ENCODE measurements at regions not wholly inside any gene's neighbourhood (a gene's known extent, or its start where the extent isn't known, plus 50 kb on each side); places are given as distances from the start of the nearest gene placed in this dataset.

GRCh38 chr5:159510282-159510681, 180.0 kb upstream of the IL12B start:
- no peaks in the 10 kb centered on the region for H3K9me3 Mint-ChIP-seq
- no peak overlapping the region for H3K4me3 Mint-ChIP-seq
- peak overlapping the region; percentile 54 for H3K27ac Mint-ChIP-seq
- TF ChIP-seq CTCF (IDR thresholded peaks at IDR 0.05) = 0 out of 2 replicates have a peak, but pooled peaks have one; percentile 12
- H3K36me3 Mint-ChIP-seq (ENCODE audit: low read depth) = no peaks in the 10 kb centered on the region
- peak; percentile 84 for DNase-seq
- peaks cover 49% of the 10 kb centered on the region for H3K4me1 Mint-ChIP-seq (ENCODE audit: low read depth)
- H3K27me3 Mint-ChIP-seq (ENCODE audit: insufficient read depth) = peaks cover 4% of the 10 kb centered on the region

DNA sequence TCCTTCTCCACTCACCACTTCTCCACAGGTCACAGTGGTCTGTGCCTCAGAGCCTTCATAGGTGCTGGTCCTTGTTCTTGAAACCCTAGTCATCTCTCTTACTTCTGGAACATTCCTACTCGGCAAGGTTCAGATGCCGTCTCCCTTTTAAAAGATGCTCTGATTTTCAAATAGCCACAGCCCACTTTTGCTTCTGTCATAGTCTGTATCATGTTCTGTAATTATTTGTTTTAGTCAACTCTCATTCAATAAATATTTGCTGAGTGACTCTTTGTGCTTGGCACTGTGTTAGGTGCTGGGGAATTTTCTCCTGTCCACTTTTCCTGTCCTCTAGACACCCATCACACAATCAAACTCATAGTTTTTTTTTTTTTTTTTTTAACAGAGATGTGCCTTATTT, 181.3 kb upstream of the IL12B start:
- no peak for TF ChIP-seq CTCF (IDR thresholded peaks at IDR 0.05)
- peak; percentile 11 for DNase-seq
- Mint-ChIP-seq H3K9me3 (no peaks in the 10 kb centered on the region), H3K4me3 (peak overlapping the region; percentile 25; the same call in 1 of the 2 replicates), H3K27ac (no peak overlapping the region), H3K4me1 (ENCODE audit: low read depth) (peaks cover 43% of the 10 kb centered on the region), H3K27me3 (ENCODE audit: insufficient read depth) (peaks cover 4% of the 10 kb centered on the region), H3K36me3 (ENCODE audit: low read depth) (no peaks in the 10 kb centered on the region)

DNA sequence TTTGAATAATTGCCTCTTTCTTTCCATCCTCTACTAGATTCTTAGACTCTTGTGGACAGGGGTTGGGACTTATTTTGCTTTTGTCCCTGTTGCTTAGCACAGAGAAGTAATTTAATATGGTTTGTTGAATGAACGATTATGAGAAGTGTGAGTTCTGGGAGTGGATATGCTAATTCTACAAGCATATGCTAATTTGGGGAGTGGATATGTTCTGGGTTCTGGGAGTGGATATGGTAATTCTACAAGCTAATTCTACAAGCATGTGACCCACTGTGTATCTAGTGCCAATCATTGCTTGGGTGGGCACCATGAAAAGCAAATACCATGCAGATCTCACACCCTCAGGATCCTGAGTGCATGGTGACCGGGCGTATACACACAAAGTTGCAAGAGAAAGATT, 181.8 kb upstream of the IL12B start:
- Mint-ChIP-seq H3K9me3 (no peaks in the 10 kb centered on the region), H3K4me3 (no peak overlapping the region), H3K4me1 (ENCODE audit: low read depth) (peaks cover 43% of the 10 kb centered on the region)

GRCh38 chr5:159514229-159514810, 184.0 kb upstream of the IL12B start:
- DNase-seq = no peak
- Mint-ChIP-seq H3K27me3 (ENCODE audit: insufficient read depth) (peaks cover 7% of the 10 kb centered on the region), H3K4me1 (ENCODE audit: low read depth) (peaks cover 42% of the 10 kb centered on the region), H3K4me3 (no peak overlapping the region), H3K9me3 (no peaks in the 10 kb centered on the region), H3K27ac (no peak overlapping the region), H3K36me3 (ENCODE audit: low read depth) (no peaks in the 10 kb centered on the region)
- TF ChIP-seq CTCF (IDR thresholded peaks at IDR 0.05) = no peak

More for the DNA sequence above, 181.8 kb upstream of the IL12B start:
- Mint-ChIP-seq H3K36me3 (ENCODE audit: low read depth) (no peaks in the 10 kb centered on the region), H3K27me3 (ENCODE audit: insufficient read depth) (peaks cover 4% of the 10 kb centered on the region), H3K27ac (no peak overlapping the region)
- no peak for DNase-seq
- no peak for TF ChIP-seq CTCF (IDR thresholded peaks at IDR 0.05)

DNA sequence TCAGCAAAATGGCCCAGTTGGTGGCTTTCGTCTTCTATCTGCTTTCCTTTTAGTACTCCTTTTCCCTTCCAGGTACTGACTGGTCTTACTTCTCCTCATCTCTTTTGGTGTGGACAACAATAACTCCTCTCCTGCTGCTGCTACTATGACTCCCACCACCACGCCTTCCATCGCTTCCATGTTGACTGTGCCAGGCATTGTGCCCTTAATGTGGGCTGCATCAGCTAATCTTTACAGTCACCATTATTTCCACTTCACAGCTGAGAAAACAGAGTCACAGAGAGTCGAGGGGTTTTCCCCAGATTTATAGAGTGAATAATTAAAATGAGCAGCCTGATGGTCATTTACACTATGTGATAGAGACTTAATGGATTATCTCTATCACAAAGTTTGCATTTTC, 184.9 kb upstream of the IL12B start:
- Mint-ChIP-seq H3K27ac (no peak overlapping the region), H3K4me1 (ENCODE audit: low read depth) (peaks cover 35% of the 10 kb centered on the region), H3K27me3 (ENCODE audit: insufficient read depth) (peaks cover 6% of the 10 kb centered on the region), H3K36me3 (ENCODE audit: low read depth) (no peaks in the 10 kb centered on the region), H3K4me3 (no peak overlapping the region), H3K9me3 (no peaks in the 10 kb centered on the region)
- no peak for DNase-seq
- TF ChIP-seq CTCF (IDR thresholded peaks at IDR 0.05) = no peak

Data from HFFc6 (cell line).